Heart left ventricle (tissue), 13 donors: ENCODE measurements at regions not wholly inside any gene's neighbourhood (a gene's known extent, or its start where the extent isn't known, plus 50 kb on each side); places are given as distances from the start of the nearest gene placed in this dataset.

Experiments used
- CTCF ChIP-seq, 12 donors: fragments of 200-600 bp; sonication (generic) in 4 of 12; IDR thresholded peaks; one replicate each; pipeline versions ENCODE4 v1.5.0 to v1.8.0; 2018 to 2022; ENCODE audit warnings: antibody characterized with exemption in 12 of 12, mild to moderate bottlenecking in 5 of 12
- POLR2A ChIP-seq, 2 donors: fragments of 450-650 bp; IDR thresholded peaks; one replicate each; pipeline ENCODE4 v1.6.1; 2017; ENCODE audit warnings: antibody characterized with exemption in 2 of 2, mild to moderate bottlenecking in 2 of 2, moderate library complexity in 2 of 2
- donor health status: ischemic (EF 13 %, LVEDD 7.1; RV severe dilation, severe dysfunction).
- donor health status: DM: no; HTN: yes; CAD: no.
- donor health status: DM: no; HTN: no; CAD: no.
- donor health status: ischemic (EF 25% LVEDD 6.9; RV normal size, moderate dysfunction).
- donor health status: ischemic (EF 25% LVEDD 5.7; RV mildly dilated, moderate dysfunction).
- donor health status: ischemic (EF 35%, LVEDD 5.7; RV mildly dilated, moderate dysfunction).
- donor health status: nonischemic (EF 11% LVEDD 7.7; RV severe dilation, severe dysfunction).
- donor health status: DM: yes; HTN: yes; CAD: no.
- donor health status: PGD.
- donor health status: ischemic (EF 29% LVEDD 5.4; RV normal size, mild dysfunction).
- donor health status: nonischemic (EF 23%, LVEDD 6.1; RV moderate dilation, normal function).

DNA sequence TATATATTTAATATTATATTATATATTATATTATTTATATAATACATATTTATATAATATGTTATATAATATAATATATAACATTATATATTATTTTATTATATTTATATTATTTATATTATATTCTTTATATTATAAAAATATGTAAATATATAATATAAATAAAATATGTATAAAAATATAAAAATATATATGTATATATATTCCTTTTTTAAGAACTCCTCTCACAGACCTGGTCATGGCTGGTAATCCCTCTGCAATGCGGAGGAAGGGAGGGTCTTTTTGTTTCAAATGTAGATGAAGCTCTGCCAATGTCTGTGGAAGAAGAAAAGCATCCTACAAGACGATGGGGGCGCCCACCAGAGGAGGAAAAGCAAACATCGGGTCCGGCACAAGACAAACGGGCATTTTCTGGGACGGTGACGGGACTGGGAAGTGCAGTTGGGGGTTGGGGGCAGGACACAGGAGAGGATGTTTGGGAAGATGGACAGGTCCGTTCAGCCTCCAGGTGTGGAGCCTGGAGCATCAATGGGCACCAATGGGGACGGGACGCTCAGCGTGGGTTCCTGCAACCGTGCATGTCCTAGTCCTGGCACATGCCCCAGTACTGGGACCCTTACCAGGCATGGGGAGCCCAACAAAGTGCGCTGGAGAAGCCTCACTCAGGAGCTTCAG, 194.0 kb downstream of the IRX1 start:
- no peak for TF ChIP-seq CTCF (IDR thresholded peaks at IDR 0.05)
- no peak for TF ChIP-seq POLR2A (IDR thresholded peaks at IDR 0.05)
